ENCODE measurements at regions not wholly inside any gene's neighbourhood (a gene's known extent, or its start where the extent isn't known, plus 50 kb on each side); places are given as distances from the start of the nearest gene placed in this dataset.

DNA sequence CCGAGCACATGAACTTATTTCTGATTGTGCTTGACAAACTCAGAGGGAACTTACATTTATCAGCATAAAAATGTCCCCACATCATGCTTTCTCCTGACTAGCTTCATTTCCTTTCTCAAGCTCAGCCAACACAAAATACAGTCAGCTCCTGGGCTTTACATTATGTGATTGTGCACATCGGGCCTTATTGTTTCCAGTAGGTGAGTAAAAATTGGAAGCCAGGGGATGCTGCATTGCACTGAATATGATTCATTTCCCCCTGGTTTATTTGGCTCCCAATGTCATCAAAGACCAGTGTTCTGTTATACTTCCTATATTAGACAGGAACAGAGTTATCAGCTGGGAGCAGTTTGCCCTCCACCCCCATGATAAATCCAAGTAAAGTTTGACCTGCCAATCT, 521.8 kb downstream of the RMST start (continued):
- TF ChIP-seq KDM4B (IDR thresholded peaks at IDR 0.05; ENCODE audit: borderline replicate concordance in 2 of 2, low read depth in 1 of 2), result no peak

DNA sequence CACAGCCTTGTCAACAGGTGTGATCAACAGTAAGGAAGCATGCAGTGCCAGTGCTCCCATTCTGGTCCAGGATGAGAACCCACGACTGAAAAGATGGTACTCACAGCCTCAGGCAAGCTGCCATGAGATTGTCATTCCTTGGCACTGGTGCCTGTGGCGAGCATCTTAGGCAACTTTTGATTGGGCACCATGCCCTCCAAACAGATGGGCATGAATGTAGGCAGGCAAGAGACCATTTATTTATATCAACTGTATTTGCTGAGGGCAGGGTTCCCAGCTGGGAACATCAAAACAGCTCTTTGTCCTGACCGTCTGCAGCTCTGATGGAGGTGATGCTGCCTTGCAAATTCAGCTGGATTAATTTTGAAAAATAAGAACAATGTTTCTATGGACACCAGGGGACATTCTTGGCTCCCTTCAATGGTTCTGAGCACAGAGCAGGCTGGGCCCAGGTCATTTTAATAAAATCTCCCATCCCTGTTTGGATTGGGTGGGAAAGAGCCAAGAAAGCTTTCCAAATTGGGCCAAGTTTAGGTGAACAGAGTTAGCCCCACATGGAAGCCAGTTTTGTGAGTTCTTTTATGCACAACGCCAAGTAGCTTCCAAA, 522.5 kb downstream of the RMST start:
- no peaks in the 10 kb centered on the region for H3K9me1 ChIP-seq (ENCODE audit: control insufficient read depth, insufficient read depth, low read length)
- ATAC-seq (no peak), DNase-seq (ENCODE audit: extremely low read depth in 1 of 4, low spot score in 3 of 4) (no peak), FAIRE-seq (no peak)
- no peaks in the 10 kb centered on the region for H3K79me2 ChIP-seq (ENCODE audit: control insufficient read depth, insufficient read depth, low read length)
- in situ Hi-C loops (cut with MboI), result no loop called here
- TF ChIP-seq, protein P1, sequence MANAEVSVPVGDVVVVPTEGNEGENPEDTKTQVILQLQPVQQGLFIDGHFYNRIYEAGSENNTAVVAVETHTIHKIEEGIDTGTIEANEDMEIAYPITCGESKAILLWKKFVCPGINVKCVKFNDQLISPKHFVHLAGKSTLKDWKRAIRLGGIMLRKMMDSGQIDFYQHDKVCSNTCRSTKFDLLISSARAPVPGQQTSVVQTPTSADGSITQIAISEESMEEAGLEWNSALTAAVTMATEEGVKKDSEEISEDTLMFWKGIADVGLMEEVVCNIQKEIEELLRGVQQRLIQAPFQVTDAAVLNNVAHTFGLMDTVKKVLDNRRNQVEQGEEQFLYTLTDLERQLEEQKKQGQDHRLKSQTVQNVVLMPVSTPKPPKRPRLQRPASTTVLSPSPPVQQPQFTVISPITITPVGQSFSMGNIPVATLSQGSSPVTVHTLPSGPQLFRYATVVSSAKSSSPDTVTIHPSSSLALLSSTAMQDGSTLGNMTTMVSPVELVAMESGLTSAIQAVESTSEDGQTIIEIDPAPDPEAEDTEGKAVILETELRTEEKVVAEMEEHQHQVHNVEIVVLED (CRISPR knock-in tag; IDR thresholded peaks at IDR 0.05), result no peak
- TF ChIP-seq ERF (CRISPR knock-in tag; IDR thresholded peaks at IDR 0.05), result no peak
- TF ChIP-seq CBFA2T3 (IDR thresholded peaks at IDR 0.05), result no peak
- TF ChIP-seq, protein P2, sequence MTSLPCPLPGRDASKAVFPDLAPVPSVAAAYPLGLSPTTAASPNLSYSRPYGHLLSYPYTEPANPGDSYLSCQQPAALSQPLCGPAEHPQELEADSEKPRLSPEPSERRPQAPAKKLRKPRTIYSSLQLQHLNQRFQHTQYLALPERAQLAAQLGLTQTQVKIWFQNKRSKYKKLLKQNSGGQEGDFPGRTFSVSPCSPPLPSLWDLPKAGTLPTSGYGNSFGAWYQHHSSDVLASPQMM (CRISPR knock-in tag; IDR thresholded peaks at IDR 0.05), result no peak
- TF ChIP-seq HNRNPUL1 (IDR thresholded peaks at IDR 0.05; ENCODE audit: low read length), result no peak
- TF ChIP-seq, protein P3, sequence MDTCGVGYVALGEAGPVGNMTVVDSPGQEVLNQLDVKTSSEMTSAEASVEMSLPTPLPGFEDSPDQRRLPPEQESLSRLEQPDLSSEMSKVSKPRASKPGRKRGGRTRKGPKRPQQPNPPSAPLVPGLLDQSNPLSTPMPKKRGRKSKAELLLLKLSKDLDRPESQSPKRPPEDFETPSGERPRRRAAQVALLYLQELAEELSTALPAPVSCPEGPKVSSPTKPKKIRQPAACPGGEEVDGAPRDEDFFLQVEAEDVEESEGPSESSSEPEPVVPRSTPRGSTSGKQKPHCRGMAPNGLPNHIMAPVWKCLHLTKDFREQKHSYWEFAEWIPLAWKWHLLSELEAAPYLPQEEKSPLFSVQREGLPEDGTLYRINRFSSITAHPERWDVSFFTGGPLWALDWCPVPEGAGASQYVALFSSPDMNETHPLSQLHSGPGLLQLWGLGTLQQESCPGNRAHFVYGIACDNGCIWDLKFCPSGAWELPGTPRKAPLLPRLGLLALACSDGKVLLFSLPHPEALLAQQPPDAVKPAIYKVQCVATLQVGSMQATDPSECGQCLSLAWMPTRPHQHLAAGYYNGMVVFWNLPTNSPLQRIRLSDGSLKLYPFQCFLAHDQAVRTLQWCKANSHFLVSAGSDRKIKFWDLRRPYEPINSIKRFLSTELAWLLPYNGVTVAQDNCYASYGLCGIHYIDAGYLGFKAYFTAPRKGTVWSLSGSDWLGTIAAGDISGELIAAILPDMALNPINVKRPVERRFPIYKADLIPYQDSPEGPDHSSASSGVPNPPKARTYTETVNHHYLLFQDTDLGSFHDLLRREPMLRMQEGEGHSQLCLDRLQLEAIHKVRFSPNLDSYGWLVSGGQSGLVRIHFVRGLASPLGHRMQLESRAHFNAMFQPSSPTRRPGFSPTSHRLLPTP (IDR thresholded peaks at IDR 0.05; ENCODE audit: borderline replicate concordance, extremely low read depth, insufficient read length), result no peak
- TF ChIP-seq, protein P4, sequence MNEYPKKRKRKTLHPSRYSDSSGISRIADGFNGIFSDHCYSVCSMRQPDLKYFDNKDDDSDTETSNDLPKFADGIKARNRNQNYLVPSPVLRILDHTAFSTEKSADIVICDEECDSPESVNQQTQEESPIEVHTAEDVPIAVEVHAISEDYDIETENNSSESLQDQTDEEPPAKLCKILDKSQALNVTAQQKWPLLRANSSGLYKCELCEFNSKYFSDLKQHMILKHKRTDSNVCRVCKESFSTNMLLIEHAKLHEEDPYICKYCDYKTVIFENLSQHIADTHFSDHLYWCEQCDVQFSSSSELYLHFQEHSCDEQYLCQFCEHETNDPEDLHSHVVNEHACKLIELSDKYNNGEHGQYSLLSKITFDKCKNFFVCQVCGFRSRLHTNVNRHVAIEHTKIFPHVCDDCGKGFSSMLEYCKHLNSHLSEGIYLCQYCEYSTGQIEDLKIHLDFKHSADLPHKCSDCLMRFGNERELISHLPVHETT (CRISPR knock-in tag; conservative IDR thresholded peaks at IDR 0.05 in 1 of 2, IDR thresholded peaks at IDR 0.05 in 1 of 2), result no peak
- no peak for TF ChIP-seq SMAD2 (IDR thresholded peaks at IDR 0.05; ENCODE audit: low read depth, low read length)
- TF ChIP-seq STAT5A (IDR thresholded peaks at IDR 0.05; ENCODE audit: borderline replicate concordance, low read length), result no peak
- BruUV-seq (replicated peaks), result no TSS peak
- H3K27ac ChIP-seq (ENCODE audit: extremely low read depth, low read depth, low read length), result no peak overlapping the region
- no peaks in the 10 kb centered on the region for H3K27me3 ChIP-seq (ENCODE audit: control insufficient read depth in 2 of 2, insufficient read depth in 2 of 2, low read length in 2 of 2)
- ChIA-PET POLR2A (no interaction called here), CTCF (ENCODE audit: low intra/inter-chr PET ratio) (no interaction called here)
- no peak overlapping the region for H3K4me3 ChIP-seq
- no peak overlapping the region for H3K9ac ChIP-seq (ENCODE audit: insufficient read depth in 1 of 2, low read depth in 2 of 2, low read length in 2 of 2)
- intact Hi-C loops (cut with micrococcal nuclease), result no loop called here
- 0% methylated on average over 4 of the region's 4 CpGs for WGBS (ENCODE audit: insufficient coverage, low coverage, missing lambda C conversion rate)
- H3K4me2 ChIP-seq (ENCODE audit: insufficient read depth, low read length), result no peak overlapping the region
- H4K20me1 ChIP-seq (replicated peaks; ENCODE audit: control insufficient read depth, insufficient read depth, low read length), result no peaks in the 10 kb centered on the region
- H2AFZ ChIP-seq (ENCODE audit: low read depth, low read length), result no peak overlapping the region
- 0 out of 2 replicates have a peak, but pooled peaks cover 2% of the 10 kb centered on the region for H3K9me3 ChIP-seq (replicated peaks; ENCODE audit: control insufficient read depth, insufficient read depth, low read depth, low read length)
- H3K4me1 ChIP-seq (replicated peaks in 1 of 2; ENCODE audit: control insufficient read depth in 2 of 2, insufficient read depth in 2 of 2, low read length in 2 of 2), result no peaks in the 10 kb centered on the region
- no peaks in the 10 kb centered on the region for H3K36me3 ChIP-seq (ENCODE audit: control insufficient read depth, insufficient read depth, low read length)

All from K562 (cell line).